M059J (cell line): ENCODE measurements at regions not wholly inside any gene's neighbourhood (a gene's known extent, or its start where the extent isn't known, plus 50 kb on each side); places are given as distances from the start of the nearest gene placed in this dataset.

Experiments used
- DNase-seq: peaks from one replicate; pipeline ENCODE4 v3.0.0-alpha.2; 2012; ENCODE audit warnings: low read depth

- DNase-seq = peak; percentile 11
These were observed 626.0 kb upstream of the ADAMTS16 start for GRCh38 chr5:4514067-4514648.

- no peak for DNase-seq
These were observed 621.0 kb upstream of the ADAMTS16 start for GRCh38 chr5:4518903-4519672.

GRCh38 chr5:4520559-4520958 lies 619.6 kb upstream of the ADAMTS16 start:
- peak; percentile 40 for DNase-seq

GRCh38 chr5:4523038-4523437 lies 617.1 kb upstream of the ADAMTS16 start:
- DNase-seq = no peak

GRCh38 chr5:4531756-4532704 lies 608.1 kb upstream of the ADAMTS16 start:
- DNase-seq = peak; percentile 37

- no peak for DNase-seq
These were observed 607.4 kb upstream of the ADAMTS16 start for GRCh38 chr5:4532705-4533080.

- peak; percentile 53 for DNase-seq
These were observed 606.5 kb upstream of the ADAMTS16 start for GRCh38 chr5:4533457-4534105.

GRCh38 chr5:4537489-4537888 lies 602.6 kb upstream of the ADAMTS16 start:
- DNase-seq = no peak

GRCh38 chr5:4540375-4541173 lies 599.6 kb upstream of the ADAMTS16 start:
- no peak for DNase-seq

GRCh38 chr5:4541334-4541733 lies 598.8 kb upstream of the ADAMTS16 start:
- DNase-seq = no peak

- DNase-seq = no peak
These were observed 597.9 kb upstream of the ADAMTS16 start for GRCh38 chr5:4542145-4542778.

- no peak for DNase-seq
These were observed 596.0 kb upstream of the ADAMTS16 start for GRCh38 chr5:4544049-4544670.

- no peak for DNase-seq
These were observed 592.6 kb upstream of the ADAMTS16 start for GRCh38 chr5:4547547-4547946.

GRCh38 chr5:4548341-4548740 lies 591.8 kb upstream of the ADAMTS16 start:
- no peak for DNase-seq

- DNase-seq = no peak
These were observed 590.8 kb upstream of the ADAMTS16 start for GRCh38 chr5:4549351-4549750.

GRCh38 chr5:4551034-4551433 lies 589.1 kb upstream of the ADAMTS16 start:
- peak; percentile 89 for DNase-seq

GRCh38 chr5:4553130-4553529 lies 587.0 kb upstream of the ADAMTS16 start:
- DNase-seq = peak; percentile 23

- no peak for DNase-seq
These were observed 586.2 kb upstream of the ADAMTS16 start for GRCh38 chr5:4553978-4554377.

- DNase-seq = no peak
These were observed 584.3 kb upstream of the ADAMTS16 start for GRCh38 chr5:4555725-4556285.

GRCh38 chr5:4561403-4561802 lies 578.7 kb upstream of the ADAMTS16 start:
- no peak for DNase-seq
